ENCODE measurements at regions not wholly inside any gene's neighbourhood (a gene's known extent, or its start where the extent isn't known, plus 50 kb on each side); places are given as distances from the start of the nearest gene placed in this dataset.
"Not testable (repeated sequence)": the region's sequence is repeated elsewhere in the genome, so short reads cannot be mapped to it uniquely, and the experiment has no call there.

- no peak for TF ChIP-seq CTCF (conservative IDR thresholded peaks at IDR 0.05; ENCODE audit: low read length)
- no peak for TF ChIP-seq EZH2phosphoT487 (IDR thresholded peaks at IDR 0.05; ENCODE audit: borderline replicate concordance, low read depth, low read length)
- H2AFZ ChIP-seq (ENCODE audit: low read length) = no peak overlapping the region
- POLR2A ChIA-PET = no interaction called here
- CTCF ChIA-PET (ENCODE audit: unreplicated experiment) = no interaction called here
- no peak for DNase-seq (ENCODE audit: low spot score)
- H3K4me1 ChIP-seq (ENCODE audit: insufficient read depth, low read length, poor library complexity, severe bottlenecking) = no peaks in the 10 kb centered on the region
- H3K9me2 ChIP-seq (ENCODE audit: insufficient read depth, low read length) = no peaks in the 10 kb centered on the region
- intact Hi-C loops (cut with micrococcal nuclease; ENCODE audit: unreplicated experiment) = no loop called here
- H3K9me3 ChIP-seq (ENCODE audit: low read length) = no peaks in the 10 kb centered on the region
- no peak overlapping the region for H3K4me2 ChIP-seq (ENCODE audit: low read length)
- no peak overlapping the region for H3K27ac ChIP-seq (ENCODE audit: low read depth, low read length, poor library complexity, severe bottlenecking)
- H3K79me2 ChIP-seq (ENCODE audit: insufficient read depth, low read depth, low read length) = no peaks in the 10 kb centered on the region
- no peaks in the 10 kb centered on the region for H4K20me1 ChIP-seq (ENCODE audit: insufficient read depth, low read length)
- H3K4me3 ChIP-seq (ENCODE audit: low read depth, low read length, poor library complexity, severe bottlenecking) = no peak overlapping the region
- no peaks in the 10 kb centered on the region for H3K36me3 ChIP-seq (ENCODE audit: insufficient read depth, low read length)
- BruUV-seq (replicated peaks) = no TSS peak
These were observed 2138.3 kb upstream of the DEFB115 start for GRCh38 chr20:29119141-29119540.

GRCh38 chr20:29119684-29120083, 2137.8 kb upstream of the DEFB115 start:
- H3K36me3 ChIP-seq (ENCODE audit: insufficient read depth, low read length); H3K79me2 ChIP-seq (ENCODE audit: insufficient read depth, low read depth, low read length); H3K9me3 ChIP-seq (ENCODE audit: low read length); H3K4me2 ChIP-seq (ENCODE audit: low read length); H3K4me1 ChIP-seq (ENCODE audit: insufficient read depth, low read length, poor library complexity, severe bottlenecking); H4K20me1 ChIP-seq (ENCODE audit: insufficient read depth, low read length); H3K4me3 ChIP-seq (ENCODE audit: low read depth, low read length, poor library complexity, severe bottlenecking); H3K9me2 ChIP-seq (ENCODE audit: insufficient read depth, low read length); H2AFZ ChIP-seq (ENCODE audit: low read length); POLR2A ChIA-PET; H3K27ac ChIP-seq (ENCODE audit: low read depth, low read length, poor library complexity, severe bottlenecking); BruUV-seq (replicated peaks); CTCF ChIA-PET (ENCODE audit: unreplicated experiment); DNase-seq (ENCODE audit: low spot score): not testable (repeated sequence)
- intact Hi-C loops (cut with micrococcal nuclease; ENCODE audit: unreplicated experiment) = loop anchor here (5.0 kb wide), 2 partner anchors 748 to 763 kb away; no protein-coding TSS in a partner anchor

GRCh38 chr20:29120088-29120487, 2137.4 kb upstream of the DEFB115 start:
- DNase-seq (ENCODE audit: low spot score); H3K27ac ChIP-seq (ENCODE audit: low read depth, low read length, poor library complexity, severe bottlenecking); H3K9me2 ChIP-seq (ENCODE audit: insufficient read depth, low read length); H3K9me3 ChIP-seq (ENCODE audit: low read length); H3K4me1 ChIP-seq (ENCODE audit: insufficient read depth, low read length, poor library complexity, severe bottlenecking); H4K20me1 ChIP-seq (ENCODE audit: insufficient read depth, low read length); POLR2A ChIA-PET; H3K79me2 ChIP-seq (ENCODE audit: insufficient read depth, low read depth, low read length); H2AFZ ChIP-seq (ENCODE audit: low read length); CTCF ChIA-PET (ENCODE audit: unreplicated experiment); H3K36me3 ChIP-seq (ENCODE audit: insufficient read depth, low read length); BruUV-seq (replicated peaks); H3K4me2 ChIP-seq (ENCODE audit: low read length); H3K4me3 ChIP-seq (ENCODE audit: low read depth, low read length, poor library complexity, severe bottlenecking): not testable (repeated sequence)
- intact Hi-C loops (cut with micrococcal nuclease; ENCODE audit: unreplicated experiment) = loop anchor here (5.0 kb wide), 2 partner anchors 747 to 762 kb away; no protein-coding TSS in a partner anchor

GRCh38 chr20:29120575-29120974, 2136.9 kb upstream of the DEFB115 start:
- H3K36me3 ChIP-seq (ENCODE audit: insufficient read depth, low read length); H4K20me1 ChIP-seq (ENCODE audit: insufficient read depth, low read length); H3K4me2 ChIP-seq (ENCODE audit: low read length); H3K4me3 ChIP-seq (ENCODE audit: low read depth, low read length, poor library complexity, severe bottlenecking); H3K9me2 ChIP-seq (ENCODE audit: insufficient read depth, low read length); H3K79me2 ChIP-seq (ENCODE audit: insufficient read depth, low read depth, low read length); H3K9me3 ChIP-seq (ENCODE audit: low read length); DNase-seq (ENCODE audit: low spot score); H2AFZ ChIP-seq (ENCODE audit: low read length); BruUV-seq (replicated peaks); H3K27ac ChIP-seq (ENCODE audit: low read depth, low read length, poor library complexity, severe bottlenecking); CTCF ChIA-PET (ENCODE audit: unreplicated experiment); POLR2A ChIA-PET; H3K4me1 ChIP-seq (ENCODE audit: insufficient read depth, low read length, poor library complexity, severe bottlenecking): not testable (repeated sequence)
- intact Hi-C loops (cut with micrococcal nuclease; ENCODE audit: unreplicated experiment) = loop anchor here (5.0 kb wide), 2 partner anchors 747 to 762 kb away; no protein-coding TSS in a partner anchor

- BruUV-seq (replicated peaks); CTCF ChIA-PET (ENCODE audit: unreplicated experiment); DNase-seq (ENCODE audit: low spot score); H4K20me1 ChIP-seq (ENCODE audit: insufficient read depth, low read length); H3K79me2 ChIP-seq (ENCODE audit: insufficient read depth, low read depth, low read length); H3K4me3 ChIP-seq (ENCODE audit: low read depth, low read length, poor library complexity, severe bottlenecking); H3K4me1 ChIP-seq (ENCODE audit: insufficient read depth, low read length, poor library complexity, severe bottlenecking); H3K36me3 ChIP-seq (ENCODE audit: insufficient read depth, low read length); POLR2A ChIA-PET; H3K4me2 ChIP-seq (ENCODE audit: low read length); H2AFZ ChIP-seq (ENCODE audit: low read length); H3K27ac ChIP-seq (ENCODE audit: low read depth, low read length, poor library complexity, severe bottlenecking); H3K9me2 ChIP-seq (ENCODE audit: insufficient read depth, low read length); H3K9me3 ChIP-seq (ENCODE audit: low read length): not testable (repeated sequence)
- intact Hi-C loops (cut with micrococcal nuclease; ENCODE audit: unreplicated experiment) = loop anchor here (5.0 kb wide), 2 partner anchors 745 to 760 kb away; no protein-coding TSS in a partner anchor
These were observed 2134.7 kb upstream of the DEFB115 start for GRCh38 chr20:29122784-29123183.
